ENCODE measurements at regions not wholly inside any gene's neighbourhood (a gene's known extent, or its start where the extent isn't known, plus 50 kb on each side); places are given as distances from the start of the nearest gene placed in this dataset.
"Not testable (repeated sequence)": the region's sequence is repeated elsewhere in the genome, so short reads cannot be mapped to it uniquely, and the experiment has no call there.

DNA sequence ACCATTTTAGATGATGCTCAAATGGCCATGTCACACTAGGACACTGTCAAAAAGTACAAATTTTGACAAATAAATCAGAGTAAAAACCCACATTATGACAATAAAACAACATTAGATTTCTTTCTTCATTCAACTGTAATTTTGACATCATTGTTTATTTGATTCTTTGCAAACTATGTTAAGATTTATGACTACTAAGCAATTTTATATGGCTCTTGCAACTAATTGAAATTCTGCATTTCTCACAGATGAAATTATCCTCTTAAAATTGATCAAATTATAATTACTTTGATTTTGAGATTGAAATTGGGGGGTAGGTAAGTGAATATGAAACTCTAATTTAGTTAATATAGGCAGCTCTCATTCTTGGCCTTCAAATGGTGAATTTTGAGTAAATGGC, 59.8 kb downstream of the ATOH1 start:
- no peak for DNase-seq (ENCODE audit: low read depth)

DNA sequence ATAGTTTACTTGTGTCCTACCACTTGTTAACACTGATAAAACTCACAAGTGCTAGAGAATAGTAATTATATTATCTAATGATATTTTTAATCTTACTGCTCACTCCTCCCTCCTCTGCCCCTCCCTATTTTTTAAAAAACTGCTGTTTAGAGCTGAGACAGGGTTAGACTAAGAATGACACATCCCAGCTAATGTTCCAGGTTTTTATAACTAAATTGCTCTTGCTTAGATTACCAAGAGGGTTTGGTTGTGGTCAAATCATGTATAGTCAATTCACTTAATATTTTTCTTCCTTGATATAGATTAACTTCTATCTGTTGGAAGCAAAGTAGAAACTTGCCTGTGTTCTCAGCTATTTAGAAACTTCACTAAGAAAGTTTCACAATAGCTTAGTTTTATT, 60.2 kb downstream of the ATOH1 start:
- no peak for DNase-seq (ENCODE audit: low read depth)

DNA sequence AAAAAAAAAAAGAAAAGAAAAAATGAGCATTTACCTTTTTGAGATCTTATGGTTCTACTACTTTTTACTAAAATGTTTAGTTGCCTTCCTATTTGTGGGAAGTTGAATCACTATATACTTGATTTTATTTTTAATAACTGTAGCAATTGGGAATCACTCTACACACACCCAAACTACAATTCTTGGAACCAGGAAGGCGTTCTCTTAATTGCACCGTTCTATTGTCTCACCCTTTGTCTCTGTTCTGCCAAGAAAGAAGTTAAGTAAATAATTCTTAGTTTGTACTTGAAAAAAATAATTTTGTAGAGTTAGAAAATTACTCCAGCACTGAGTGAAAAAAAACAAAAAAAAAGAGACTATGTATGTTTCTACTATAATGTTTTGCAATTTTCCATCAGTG, 62.7 kb downstream of the ATOH1 start:
- no peak for DNase-seq (ENCODE audit: low read depth)

DNA sequence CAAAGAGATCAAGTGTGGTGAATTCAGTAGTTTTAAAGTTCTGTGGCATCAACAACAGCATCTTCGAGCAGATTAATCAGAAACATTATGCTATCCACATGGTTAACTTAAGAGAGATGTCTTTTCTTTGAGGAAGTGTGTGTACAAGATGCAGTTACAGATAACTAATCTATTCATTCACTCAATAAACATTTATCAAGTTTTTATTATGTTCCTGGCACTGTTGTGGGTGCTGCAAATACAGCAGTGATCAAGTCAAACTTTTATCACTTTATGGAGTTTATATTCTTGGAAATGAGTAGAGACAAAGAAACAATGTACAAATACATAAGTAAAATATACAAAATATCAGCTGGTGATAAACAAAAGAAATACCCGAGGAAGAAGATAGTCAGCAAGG, 66.4 kb downstream of the ATOH1 start:
- DNase-seq (ENCODE audit: low read depth), result no peak

DNA sequence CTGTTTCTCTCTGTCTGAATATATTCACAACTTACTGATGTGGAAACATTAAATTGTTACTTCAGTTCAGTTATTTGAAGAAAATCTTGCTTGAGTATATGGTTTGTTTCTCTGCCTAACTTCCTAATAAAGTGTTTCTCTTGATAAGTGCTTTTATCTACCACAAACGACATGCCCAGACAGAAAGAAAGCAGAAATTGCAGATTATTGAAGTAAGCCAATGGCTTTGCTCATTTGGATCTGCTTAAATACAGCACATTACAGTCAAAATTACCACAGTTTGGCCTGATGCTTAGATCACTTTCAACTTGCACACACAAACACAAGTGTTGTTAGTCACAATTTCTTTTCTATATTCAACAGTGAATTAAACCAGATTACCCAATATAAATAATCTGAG, 68.0 kb downstream of the ATOH1 start:
- DNase-seq (ENCODE audit: low read depth), result no peak

DNA sequence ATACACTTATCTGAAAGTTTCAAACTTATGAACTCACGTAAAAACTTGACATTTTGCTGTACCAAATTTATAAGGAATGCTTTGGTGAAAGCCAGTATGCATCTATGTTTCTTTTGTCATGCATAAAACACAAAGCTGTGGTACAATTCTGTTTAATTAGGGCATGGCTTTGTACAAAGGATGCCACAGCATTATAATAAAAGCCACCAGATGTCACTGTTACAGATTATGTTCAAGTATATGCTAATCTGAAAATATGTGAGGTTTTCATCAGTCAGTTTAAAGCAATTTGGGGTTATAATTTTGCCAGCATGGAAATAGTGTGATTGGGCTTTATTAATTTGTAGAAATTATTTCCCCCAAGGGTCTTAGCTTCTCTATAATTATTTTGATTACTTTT, 69.0 kb downstream of the ATOH1 start:
- peak; percentile 4 for DNase-seq (ENCODE audit: low read depth)

DNA sequence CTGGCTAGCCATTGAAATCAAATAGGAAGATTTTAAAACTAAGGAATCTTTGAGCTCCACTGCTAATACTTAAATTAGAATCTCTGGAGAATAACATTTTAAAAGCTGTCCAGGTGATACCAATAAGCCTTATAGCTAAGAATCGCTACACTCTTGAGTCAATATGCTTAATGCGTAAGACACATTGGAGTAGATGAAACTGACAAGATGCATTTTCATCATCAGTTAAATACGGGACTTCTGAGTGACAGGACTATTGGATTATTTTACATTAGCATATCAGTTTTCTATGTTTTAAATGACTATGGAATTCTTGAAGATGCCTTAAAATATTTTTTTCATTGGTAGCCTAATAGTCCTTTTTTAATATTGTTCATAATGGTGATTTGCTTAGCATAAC, 80.2 kb downstream of the ATOH1 start:
- no peak for DNase-seq (ENCODE audit: low read depth)

DNA sequence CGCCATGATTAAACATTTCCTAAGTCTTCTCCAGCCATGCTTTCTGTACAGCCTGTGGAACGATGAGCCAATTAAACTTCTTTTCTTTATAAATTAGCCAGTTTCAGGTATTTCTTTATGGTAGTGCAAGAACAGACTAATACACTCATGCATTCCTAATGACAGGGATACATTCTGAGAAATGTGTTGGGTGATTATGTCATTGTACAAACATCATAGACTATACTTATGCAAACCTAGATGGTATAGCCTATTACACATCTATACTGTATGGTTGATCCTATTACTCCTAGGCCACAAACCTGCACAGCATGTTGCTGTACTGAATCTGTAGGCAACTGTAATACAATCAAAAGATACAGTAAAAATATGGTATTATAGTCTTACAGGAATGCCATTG, 83.1 kb downstream of the ATOH1 start:
- no peak for DNase-seq (ENCODE audit: low read depth)

DNA sequence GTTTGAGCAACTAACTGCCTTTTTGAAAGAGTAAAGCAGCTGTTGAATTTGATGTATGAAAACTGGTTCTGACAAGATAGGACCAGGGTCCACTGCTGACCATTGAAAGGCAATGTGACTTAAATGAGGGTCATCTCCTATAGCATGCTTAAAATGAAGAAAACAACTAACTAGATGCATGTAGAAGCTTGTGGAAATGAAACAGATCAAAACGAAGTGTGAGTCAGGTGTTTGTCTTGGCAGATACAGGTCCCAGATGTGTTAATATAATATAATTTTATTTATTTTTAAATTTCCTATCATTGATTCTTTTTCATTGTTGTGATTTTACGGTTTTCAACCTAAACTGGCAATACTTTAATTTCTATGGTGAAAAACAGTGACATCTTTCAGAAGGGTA, 83.6 kb downstream of the ATOH1 start:
- DNase-seq (ENCODE audit: low read depth), result no peak

DNA sequence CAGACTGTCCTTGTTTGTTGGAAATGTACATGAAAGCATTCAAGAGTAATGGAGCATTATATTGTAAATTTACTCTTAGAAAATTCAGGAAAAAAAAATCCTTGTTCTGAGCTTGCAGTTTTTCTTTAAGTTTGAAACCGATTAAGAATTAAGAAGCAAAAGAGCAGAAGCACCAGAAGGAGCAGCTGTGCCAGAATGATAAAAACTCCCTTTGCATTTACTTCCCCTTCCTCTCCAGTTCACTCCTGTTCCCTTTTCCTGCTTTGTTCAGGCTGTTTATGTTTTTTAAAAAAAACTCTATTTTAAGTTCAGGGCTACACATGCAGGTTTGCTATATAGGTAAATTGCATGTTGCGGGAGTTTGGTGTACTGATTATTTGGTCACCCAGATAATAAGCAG, 90.3 kb downstream of the ATOH1 start:
- DNase-seq (ENCODE audit: low read depth), result no peak

DNA sequence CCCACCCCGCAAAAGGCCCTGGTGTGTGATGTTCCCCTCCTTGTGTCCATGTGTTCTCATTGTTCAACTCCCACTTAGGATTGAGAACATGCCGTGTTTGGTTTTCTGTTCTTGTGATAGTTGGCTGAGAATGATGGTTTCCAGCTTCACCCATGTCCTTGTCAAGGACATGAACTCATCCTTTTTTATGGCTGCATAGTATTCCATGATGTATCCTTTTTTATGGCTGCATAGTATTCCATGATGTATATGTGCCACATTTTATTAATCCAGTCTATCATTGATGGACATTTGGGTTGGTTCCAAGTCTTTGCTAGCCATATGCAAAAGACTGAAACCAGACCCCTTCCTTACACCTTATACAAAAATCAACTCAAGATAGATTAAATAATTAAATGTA, 95.0 kb downstream of the ATOH1 start:
- not testable (repeated sequence) for DNase-seq (ENCODE audit: low read depth)

DNA sequence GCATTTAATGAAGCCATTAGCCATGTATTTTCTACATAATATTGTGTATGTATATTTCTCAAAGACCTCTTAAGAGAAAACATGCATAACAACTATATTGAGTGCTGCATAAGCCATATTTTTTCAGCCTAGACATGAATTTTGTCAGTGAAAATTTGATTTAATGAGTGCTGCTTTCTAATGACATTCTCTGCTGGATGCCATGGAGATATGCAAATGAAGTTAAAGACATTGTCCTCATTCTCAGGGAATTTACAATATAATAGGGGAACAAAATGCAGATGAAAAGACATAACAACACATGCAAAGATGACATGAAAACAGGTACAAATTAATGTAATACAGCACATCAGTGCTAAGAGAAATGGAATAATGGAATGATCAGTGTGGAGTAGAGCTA, 118.7 kb downstream of the ATOH1 start:
- no peak for DNase-seq (ENCODE audit: low read depth)

DNA sequence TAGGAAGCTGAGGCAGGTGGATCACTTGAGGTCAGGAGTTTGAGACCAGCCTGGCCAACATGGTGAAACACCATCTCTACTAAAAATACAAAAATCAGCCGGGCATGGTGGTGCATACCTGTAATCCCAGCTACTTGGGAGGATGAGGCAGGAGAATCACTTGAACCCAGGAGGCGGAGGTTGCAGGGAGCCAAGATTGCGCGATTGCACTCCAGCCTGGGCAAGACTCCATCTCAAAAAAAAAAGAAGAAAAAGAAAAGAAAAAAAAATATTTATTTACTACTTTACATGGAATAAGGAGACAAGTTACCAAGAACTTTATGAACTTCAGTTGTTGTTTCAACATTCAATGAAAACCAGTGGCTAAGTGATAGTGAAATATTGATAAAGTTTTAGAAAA, 121.7 kb downstream of the ATOH1 start:
- not testable (repeated sequence) for DNase-seq (ENCODE audit: low read depth)

DNA sequence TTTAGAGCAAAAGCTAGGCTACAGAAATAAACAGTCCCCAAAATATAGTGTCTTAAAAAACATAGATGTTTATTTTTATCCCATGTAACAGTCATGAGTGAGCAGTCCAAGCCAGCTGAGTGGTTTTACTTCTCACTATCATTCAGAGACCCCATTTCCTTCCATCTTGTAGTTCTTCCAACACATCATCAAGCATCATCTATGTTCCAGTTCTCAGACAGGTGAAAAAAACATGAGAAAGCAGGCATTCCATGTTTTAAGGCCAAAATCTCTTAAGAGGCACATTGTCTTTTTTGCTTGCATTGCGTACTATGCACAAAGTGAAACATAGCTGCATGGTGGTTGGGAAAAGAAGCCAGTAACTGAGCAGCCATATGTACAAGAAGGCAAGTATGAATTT, 128.6 kb downstream of the ATOH1 start:
- no peak for DNase-seq (ENCODE audit: low read depth)

DNA sequence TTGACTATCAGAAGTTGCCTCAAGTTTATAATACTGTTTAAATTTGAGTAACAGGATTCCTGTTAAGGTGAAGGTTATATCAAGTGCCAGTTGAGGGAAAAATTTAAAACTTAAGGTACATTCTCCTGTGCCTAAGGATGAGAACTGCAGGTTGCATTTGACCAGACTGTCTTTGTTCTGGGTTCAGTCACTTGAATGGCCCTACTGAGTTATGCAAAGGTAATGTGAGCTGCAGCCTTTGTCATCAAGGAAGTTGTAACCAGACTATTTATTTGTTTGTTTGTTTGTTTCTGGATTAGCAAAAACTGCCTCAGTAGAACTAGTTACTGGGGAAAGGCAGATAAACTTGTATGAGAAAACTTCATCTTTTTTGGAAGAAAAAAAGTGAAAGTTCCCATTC, 131.9 kb downstream of the ATOH1 start:
- DNase-seq (ENCODE audit: low read depth), result no peak

DNA sequence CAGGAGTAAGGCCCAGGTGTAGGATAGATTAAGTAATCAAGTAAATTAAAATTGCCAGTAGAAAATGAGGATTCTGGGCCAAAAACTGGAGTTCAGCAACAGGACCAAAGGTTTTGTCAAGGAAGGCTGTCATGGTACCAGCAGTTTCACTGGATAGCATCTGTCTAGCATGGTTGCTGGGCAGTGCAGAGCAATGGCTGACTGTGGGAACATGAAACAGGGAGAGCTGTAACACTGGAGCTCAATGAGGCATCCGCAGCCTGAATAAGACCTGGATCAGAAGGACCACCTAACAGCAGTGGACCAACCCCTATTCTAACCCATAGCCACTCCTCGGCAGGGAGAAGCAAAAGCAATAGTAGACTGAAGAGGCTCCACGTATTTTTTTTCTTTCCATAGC, 132.4 kb downstream of the ATOH1 start:
- DNase-seq (ENCODE audit: low read depth), result no peak

DNA sequence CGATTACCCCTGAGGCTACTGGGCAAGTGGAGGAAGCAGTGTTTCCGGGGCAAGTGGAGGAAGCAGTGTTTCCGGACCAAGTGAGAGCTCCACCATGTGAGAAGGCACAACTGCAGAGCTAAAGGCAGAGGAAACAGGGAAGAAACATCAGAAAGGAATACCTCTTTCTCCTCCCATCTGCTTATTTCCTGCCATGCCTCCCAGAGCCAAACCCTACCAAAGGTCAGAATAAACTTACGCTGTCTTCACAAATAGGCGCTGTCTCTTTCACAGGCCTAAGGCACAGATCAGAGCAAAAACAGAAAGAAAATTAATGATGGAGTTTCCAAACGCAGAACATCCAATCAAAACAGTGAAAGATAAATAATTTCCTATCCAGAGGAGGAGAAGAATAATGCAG, 153.0 kb downstream of the ATOH1 start:
- DNase-seq (ENCODE audit: low read depth), result no peak

DNA sequence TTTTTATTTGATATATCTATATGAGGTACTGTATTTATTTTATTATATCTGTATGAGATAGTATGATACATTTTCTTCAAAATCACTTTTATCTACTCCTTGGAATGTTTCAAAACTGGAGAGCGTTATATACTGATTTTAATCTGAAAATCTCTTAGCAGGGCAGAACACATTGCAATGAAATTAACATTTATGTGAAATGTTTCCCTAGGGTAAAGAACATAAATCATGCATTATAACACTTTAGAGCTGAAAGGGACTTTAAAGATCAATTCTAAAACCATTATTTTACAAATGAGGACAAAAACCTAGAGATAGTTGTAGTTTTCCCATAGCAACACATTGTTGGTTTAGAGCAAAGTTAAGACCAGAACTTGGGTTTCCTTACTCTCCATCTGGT, 153.7 kb downstream of the ATOH1 start:
- no peak for DNase-seq (ENCODE audit: low read depth)

DNA sequence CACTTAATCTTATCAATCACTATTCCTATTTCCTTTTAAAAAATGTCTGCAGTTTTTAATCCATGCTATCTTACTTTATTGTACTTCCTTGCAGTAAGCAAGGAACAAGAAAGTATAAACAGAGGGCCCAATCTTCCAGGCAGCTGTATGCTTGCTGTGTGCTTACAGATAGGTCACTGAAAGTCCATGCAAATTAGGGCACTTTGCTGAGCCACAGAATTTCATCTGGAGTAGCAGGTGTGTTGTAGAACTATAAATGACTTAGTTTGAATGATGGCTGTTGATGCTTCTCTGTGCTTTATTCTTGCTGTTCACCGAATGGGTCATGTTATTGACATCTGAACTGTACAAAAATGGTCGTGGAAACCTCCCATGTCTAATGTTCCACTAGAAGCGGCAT, 154.6 kb downstream of the ATOH1 start:
- no peak for DNase-seq (ENCODE audit: low read depth)

DNA sequence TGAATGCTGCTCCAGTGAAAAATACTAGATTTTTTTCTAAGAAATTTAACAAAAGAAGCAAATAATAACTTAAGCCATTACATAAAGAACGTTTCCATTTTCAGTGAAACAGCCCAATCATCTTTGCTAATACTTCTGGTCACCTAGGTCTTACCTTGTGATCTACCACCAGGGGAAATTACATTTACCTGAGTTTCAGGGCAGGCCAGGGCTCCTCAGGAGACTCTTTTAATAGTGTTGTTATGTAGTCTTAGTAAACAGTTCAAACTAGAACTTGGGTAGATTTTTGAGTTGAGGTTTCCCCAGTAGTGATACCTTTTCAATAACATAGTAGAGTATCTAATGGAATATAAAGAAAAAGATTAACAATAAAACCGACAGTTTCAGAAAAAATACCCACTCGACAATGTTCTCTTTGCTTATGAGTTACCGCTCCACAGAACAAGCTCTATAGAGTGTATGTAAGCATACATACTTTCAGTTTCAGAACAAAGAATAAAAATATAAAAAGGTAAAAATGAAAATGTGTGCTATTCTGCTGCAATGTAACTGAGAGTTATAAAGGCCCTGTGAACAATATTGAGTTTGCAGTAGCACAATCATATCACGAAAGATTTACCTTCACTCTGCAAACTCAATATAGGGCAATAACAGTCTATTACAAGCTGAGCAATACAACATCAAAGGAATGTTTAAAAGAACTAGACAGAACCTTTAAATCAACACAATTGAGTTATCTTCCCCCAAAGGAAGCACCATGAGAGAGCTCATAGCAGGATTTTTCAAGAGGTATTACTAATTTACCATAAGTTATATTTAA, 165.8 kb downstream of the ATOH1 start:
- DNase-seq (ENCODE audit: low read depth), result no peak

DNA sequence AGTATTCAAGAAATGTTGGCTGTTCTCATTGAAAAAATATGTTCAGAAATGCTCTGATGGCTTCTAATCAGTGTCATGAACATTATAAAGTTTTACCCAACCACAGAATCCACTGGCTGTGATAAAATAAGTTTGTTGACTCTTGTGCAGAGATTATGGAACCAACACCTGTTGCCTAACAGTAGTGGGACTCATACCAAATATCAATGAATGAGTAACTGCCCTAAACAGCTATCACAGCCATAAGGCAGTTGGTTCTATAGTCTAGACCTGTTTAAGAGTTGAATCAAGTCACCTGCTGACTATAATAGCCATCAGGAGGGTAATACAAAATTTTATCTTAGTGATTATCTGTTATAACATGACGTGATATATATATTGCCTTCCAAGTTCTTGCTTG, 168.3 kb downstream of the ATOH1 start:
- DNase-seq (ENCODE audit: low read depth), result no peak

DNA sequence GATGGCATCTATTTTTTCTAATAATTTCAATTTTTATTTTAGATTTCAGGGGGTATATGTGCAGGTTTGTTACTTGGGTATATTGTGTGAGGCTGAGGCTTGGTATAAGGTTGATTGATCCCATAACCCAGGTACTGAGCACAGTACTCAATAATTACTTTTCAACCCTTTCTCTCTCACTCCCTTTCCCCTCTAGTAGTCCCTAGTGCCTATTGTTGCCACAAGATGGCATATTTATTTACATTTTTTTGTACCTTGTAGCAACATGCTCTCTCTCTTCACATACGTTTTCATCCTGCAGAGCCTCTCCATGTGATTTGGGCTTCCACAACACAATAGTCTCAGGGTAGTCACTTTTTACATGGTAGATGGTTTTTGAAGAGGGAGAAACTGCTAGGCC, 172.0 kb downstream of the ATOH1 start:
- DNase-seq (ENCODE audit: low read depth), result no peak

DNA sequence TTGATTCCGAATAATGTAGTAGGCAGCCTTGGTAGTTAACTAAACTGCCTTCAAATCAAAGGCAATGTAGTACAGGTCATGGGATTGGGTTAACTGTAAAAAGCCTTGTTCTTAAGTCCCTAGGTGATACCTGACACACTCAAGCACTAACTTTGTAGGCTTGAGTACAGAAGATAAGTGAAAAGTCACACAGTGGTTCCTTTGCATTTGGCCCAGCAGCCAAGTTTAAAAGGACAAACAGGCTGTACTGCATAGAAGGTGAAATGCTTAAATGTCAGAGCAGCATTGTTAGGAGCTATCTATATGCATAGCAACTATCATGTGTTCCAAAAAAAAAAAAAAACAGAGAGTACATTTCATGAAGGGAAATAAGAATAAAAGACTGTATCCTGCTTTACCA, 178.4 kb downstream of the ATOH1 start:
- DNase-seq (ENCODE audit: low read depth), result no peak

DNA sequence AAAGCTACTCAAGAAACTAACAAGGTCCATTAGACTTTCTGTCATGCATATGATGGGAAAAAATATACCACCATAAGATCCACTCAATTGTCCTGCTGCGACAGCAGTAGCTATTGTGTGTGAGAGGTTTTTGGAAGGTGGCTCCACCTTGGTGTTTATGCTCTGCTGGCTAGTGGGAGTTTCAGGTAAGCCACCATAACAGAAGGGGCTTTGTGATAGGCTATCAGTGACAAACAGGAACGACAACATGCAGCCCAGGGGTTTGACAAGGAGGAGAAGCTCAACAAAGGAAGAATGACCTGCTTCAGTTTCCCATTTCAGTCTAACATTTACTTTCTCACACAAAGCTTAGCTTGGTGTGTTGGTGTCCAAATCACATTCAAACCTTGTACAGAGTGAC, 182.6 kb downstream of the ATOH1 start:
- DNase-seq (ENCODE audit: low read depth), result no peak

All from HT1080 (cell line).